B cell (primary cell): ENCODE measurements at regions not wholly inside any gene's neighbourhood (a gene's known extent, or its start where the extent isn't known, plus 50 kb on each side); places are given as distances from the start of the nearest gene placed in this dataset.

ENCODE experiments used
- ATAC-seq: fragments of 200-7000 bp; cut with Tn5 transposase; one replicate; pipeline ENCODE4 v1.10.0; 2021; ENCODE audit warnings: low read depth, mild to moderate bottlenecking, moderate number of reproducible peaks, moderate library complexity
- CTCF ChIA-PET: fragments of 350-600 bp; sonication (Branson Sonifier 250); formaldehyde crosslinking; loops from one replicate; lab custom pipeline; 2021; ENCODE audit warnings: antibody characterized with exemption, inconsistent platforms; lab: Charles Lee
- POLR2A ChIA-PET: fragments of 350-600 bp; sonication (Branson Sonifier 250); formaldehyde crosslinking; loops from one replicate; lab custom pipeline; 2021; ENCODE audit warnings: antibody characterized with exemption; lab: Charles Lee
- DNase-seq: peaks from one replicate; pipeline ENCODE4 v3.0.0; 2013
- H2AFZ ChIP-seq: 2 replicates; pipeline ENCODE4 v1.6.1; 2012; ENCODE audit warnings: mild to moderate bottlenecking, low read depth, low read length; ENCODE audit not compliant: insufficient read depth, poor library complexity, severe bottlenecking
- H3K27ac ChIP-seq, 2 donors: 1 replicate in 1 of 2; 2 replicates in 1 of 2; pipeline ENCODE4 v1.5.1; 2012 to 2013; ENCODE audit warnings: low read length in 2 of 2, mild to moderate bottlenecking in 2 of 2, moderate library complexity in 1 of 2
- H3K27me3 ChIP-seq, 4 experiments: fragments of 200-600 bp in 1 of 4; sonication (generic) in 1 of 4; replicated peaks in 1 of 4; 1 replicate in 2 of 4; 2 replicates in 2 of 4; pipeline versions ENCODE4 v1.6.1 to v1.7.0; 2013 to 2016; ENCODE audit warnings: low read length in 3 of 4, mild to moderate bottlenecking in 2 of 4, mixed read lengths in 1 of 4, moderate library complexity in 1 of 4; ENCODE audit not compliant: insufficient read depth in 4 of 4, control insufficient read depth in 3 of 4; ENCODE audit errors: control extremely low read depth in 1 of 4
- H3K36me3 ChIP-seq, 2 experiments: replicated peaks in 1 of 2; 1 replicate in 1 of 2; 2 replicates in 1 of 2; pipeline versions ENCODE4 v1.6.1 to v1.7.1; 2013; ENCODE audit warnings: low read length in 1 of 2; ENCODE audit not compliant: insufficient read depth in 2 of 2, control insufficient read depth in 1 of 2; ENCODE audit errors: control extremely low read depth in 1 of 2, extremely low read depth in 1 of 2
- H3K4me1 ChIP-seq, 2 donors: fragments of 200-600 bp in 1 of 2; sonication (generic) in 1 of 2; 1 replicate in 1 of 2; 2 replicates in 1 of 2; pipeline versions ENCODE4 v1.5.1 to v1.6.1; 2013 to 2017; ENCODE audit warnings: low read length in 2 of 2; ENCODE audit not compliant: control insufficient read depth in 2 of 2, insufficient read depth in 2 of 2
- H3K4me2 ChIP-seq: replicated peaks from 2 replicates; pipeline ENCODE3; 2012; ENCODE audit warnings: mild to moderate bottlenecking, low read depth, low read length; ENCODE audit not compliant: poor library complexity, severe bottlenecking
- H3K4me3 ChIP-seq, 5 experiments: fragments of 200-600 bp in 1 of 5; sonication (generic) in 1 of 5; 1 replicate in 3 of 5; 2 replicates in 2 of 5; pipeline versions ENCODE4 v1.5.1 to v1.7.0; 2011 to 2016; ENCODE audit warnings: low read length in 4 of 5, mild to moderate bottlenecking in 4 of 5, low read depth in 2 of 5, control low read depth in 1 of 5, moderate library complexity in 1 of 5; ENCODE audit not compliant: insufficient read depth in 1 of 5; ENCODE audit errors: control extremely low read depth in 1 of 5, extremely low read depth in 1 of 5
- H3K79me2 ChIP-seq: fragments of 200-600 bp; sonication (generic); one replicate; pipeline ENCODE4 v1.6.0; 2016; ENCODE audit warnings: low read length; ENCODE audit not compliant: control insufficient read depth, insufficient read depth
- H3K9ac ChIP-seq: fragments of 200-600 bp; sonication (generic); 2 replicates; pipeline ENCODE4 v1.6.1; 2017; ENCODE audit warnings: mild to moderate bottlenecking, low read length, moderate library complexity
- H3K9me3 ChIP-seq, 3 donors: one replicate each; pipeline versions ENCODE4 v1.6.1 to v1.7.1; 2013; ENCODE audit warnings: low read length in 2 of 3; ENCODE audit not compliant: control insufficient read depth in 2 of 3, insufficient read depth in 1 of 3; ENCODE audit errors: control extremely low read depth in 1 of 3
- H4K20me1 ChIP-seq: 2 replicates; pipeline ENCODE4 v1.6.0; 2012; ENCODE audit warnings: mild to moderate bottlenecking, low read length; ENCODE audit not compliant: insufficient read depth, control insufficient read depth, poor library complexity, severe bottlenecking
- H3K27ac Mint-ChIP-seq: one replicate; pipeline ENCODE4 v1.8.0; 2021; ENCODE audit warnings: mixed read lengths
- H3K27me3 Mint-ChIP-seq: one replicate; pipeline ENCODE4 v1.8.0; 2021; ENCODE audit warnings: mixed read lengths
- H3K4me1 Mint-ChIP-seq: one replicate; pipeline ENCODE4 v1.8.0; 2021; ENCODE audit warnings: mixed read lengths
- H3K4me3 Mint-ChIP-seq: one replicate; pipeline ENCODE4 v1.8.0; 2021; ENCODE audit warnings: mixed read lengths
- H3K9me3 Mint-ChIP-seq: one replicate; pipeline ENCODE4 v1.8.0; 2022; ENCODE audit warnings: mixed read lengths; ENCODE audit not compliant: insufficient read depth
- CTCF ChIP-seq: fragments of 200-600 bp; IDR thresholded peaks from one replicate; pipeline ENCODE4 v1.8.0; 2022; ENCODE audit warnings: antibody characterized with exemption, mild to moderate bottlenecking
- EZH2 ChIP-seq: IDR thresholded peaks from 2 replicates; pipeline ENCODE4 v1.6.1; 2012; ENCODE audit warnings: borderline replicate concordance, low read depth, mild to moderate bottlenecking, moderate library complexity, low read length; ENCODE audit not compliant: insufficient read depth, poor library complexity, severe bottlenecking
- WGBS: methylation state at CpG from one replicate; pipeline ENCODE4 v1.1.5; 2013; ENCODE audit warnings: missing lambda C conversion rate; ENCODE audit not compliant: insufficient coverage; 5-methylcytosine and 5-hydroxymethylcytosine counted together
- intact Hi-C: fragments of 100-400 bp; cut with micrococcal nuclease; formaldehyde crosslinking; loops from one replicate; pipeline ENCODE4 v1.10.0; 2022

DNA sequence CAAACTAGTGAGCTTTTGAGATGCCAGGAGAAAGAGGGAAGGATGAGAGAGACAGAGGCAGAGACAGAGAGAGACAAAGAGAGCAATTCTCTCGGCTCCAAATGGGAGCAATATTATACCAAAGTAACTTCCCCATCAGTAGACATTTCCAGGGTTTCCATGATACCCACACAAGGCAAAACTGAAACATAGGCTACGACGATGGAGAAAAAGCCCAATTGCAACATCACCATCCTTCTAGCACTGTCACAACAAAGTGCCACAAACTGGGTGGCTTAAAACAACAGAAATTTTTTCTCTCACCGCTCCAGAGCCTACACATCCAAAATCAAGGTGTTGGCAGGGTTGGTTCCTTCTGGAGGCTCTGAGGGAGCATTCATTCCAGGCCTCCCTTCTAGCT is 81.4 kb downstream of the KCTD12 start:
- WGBS: 100% methylated on average over 3 of the region's 4 CpGs
- H3K9me3 Mint-ChIP-seq: no peaks in the 10 kb centered on the region
- no peaks in the 10 kb centered on the region for H3K4me1 Mint-ChIP-seq
- no peak overlapping the region for H3K4me3 Mint-ChIP-seq
- intact Hi-C loops: no loop called here
- H3K27me3 Mint-ChIP-seq: no peaks in the 10 kb centered on the region
- Histone ChIP-seq H3K9me3 (peaks cover 0 to 7% (median 0%) of the 10 kb centered on the region in 3 donors), H2AFZ (no peak overlapping the region), H3K4me2 (no peak overlapping the region), H3K27ac (no peak overlapping the region), H4K20me1 (no peaks in the 10 kb centered on the region), H3K4me3 (no peak overlapping the region), H3K36me3 (no peaks in the 10 kb centered on the region), H3K9ac (no peak overlapping the region), H3K4me1 (no peaks in the 10 kb centered on the region), H3K27me3 (no peaks in the 10 kb centered on the region), H3K79me2 (no peaks in the 10 kb centered on the region)
- ChIA-PET POLR2A (no interaction called here), CTCF (no interaction called here)
- DNase-seq (no peak), ATAC-seq (no peak)
- no peak overlapping the region for H3K27ac Mint-ChIP-seq
- TF ChIP-seq CTCF (no peak), EZH2 (no peak)

GRCh38 chr13:76803831-76804230 is 82.4 kb downstream of the KCTD12 start:
- Histone ChIP-seq H3K36me3 (no peaks in the 10 kb centered on the region), H3K9me3 (peaks cover 0 to 7% (median 0%) of the 10 kb centered on the region in 3 donors), H3K4me2 (no peak overlapping the region), H3K27ac (no peak overlapping the region), H2AFZ (no peak overlapping the region), H4K20me1 (no peaks in the 10 kb centered on the region), H3K9ac (no peak overlapping the region), H3K79me2 (no peaks in the 10 kb centered on the region), H3K4me3 (no peak overlapping the region), H3K4me1 (no peaks in the 10 kb centered on the region), H3K27me3 (peaks cover 0 to 2% (median 0%) of the 10 kb centered on the region in 4 experiments)
- Mint-ChIP-seq H3K27ac (no peak overlapping the region), H3K9me3 (no peaks in the 10 kb centered on the region), H3K27me3 (no peaks in the 10 kb centered on the region), H3K4me1 (no peaks in the 10 kb centered on the region), H3K4me3 (no peak overlapping the region)
- no peak for DNase-seq
- no peak for ATAC-seq
- TF ChIP-seq CTCF (no peak), EZH2 (no peak)
- POLR2A ChIA-PET: no interaction called here
- intact Hi-C loops: no loop called here
- no CpG with 5 or more reads among the region's 1 CpG for WGBS
- CTCF ChIA-PET: no interaction called here
